ENCODE measurements at regions not wholly inside any gene's neighbourhood (a gene's known extent, or its start where the extent isn't known, plus 50 kb on each side); places are given as distances from the start of the nearest gene placed in this dataset.
"Not testable (repeated sequence)": the region's sequence is repeated elsewhere in the genome, so short reads cannot be mapped to it uniquely, and the experiment has no call there.

- DNase-seq = no peak
Measured at GRCh38 chr18:67455890-67456501, 60.5 kb downstream of the DSEL start.

GRCh38 chr18:67453901-67454300, 62.6 kb downstream of the DSEL start:
- DNase-seq = no peak

- DNase-seq = no peak
Measured at GRCh38 chr18:67451960-67452359, 64.6 kb downstream of the DSEL start.

GRCh38 chr18:67451101-67451500, 65.4 kb downstream of the DSEL start:
- DNase-seq = not testable (repeated sequence)

GRCh38 chr18:67433971-67434370, 82.5 kb downstream of the DSEL start:
- no peak for DNase-seq

- DNase-seq = no peak
Measured at GRCh38 chr18:67432806-67433205, 83.7 kb downstream of the DSEL start.

- DNase-seq = no peak
Measured at GRCh38 chr18:67428805-67429204, 87.7 kb downstream of the DSEL start.

- no peak for DNase-seq
Measured at GRCh38 chr18:67428158-67428557, 88.4 kb downstream of the DSEL start.

- DNase-seq = no peak
Measured at GRCh38 chr18:67426486-67426885, 90.0 kb downstream of the DSEL start.

- no peak for DNase-seq
Measured at GRCh38 chr18:67425672-67426071, 90.8 kb downstream of the DSEL start.

GRCh38 chr18:67421651-67422050, 94.9 kb downstream of the DSEL start:
- DNase-seq = no peak

- DNase-seq = no peak
Measured at GRCh38 chr18:67417864-67418523, 98.5 kb downstream of the DSEL start.

GRCh38 chr18:67411116-67411515, 105.4 kb downstream of the DSEL start:
- DNase-seq = no peak

- DNase-seq = no peak
Measured at GRCh38 chr18:67410075-67411070, 106.1 kb downstream of the DSEL start.

- DNase-seq = no peak
Measured at GRCh38 chr18:67408240-67408639, 108.3 kb downstream of the DSEL start.

GRCh38 chr18:67406714-67407113, 109.8 kb downstream of the DSEL start:
- DNase-seq = no peak

GRCh38 chr18:67402543-67402942, 114.0 kb downstream of the DSEL start:
- no peak for DNase-seq

GRCh38 chr18:67400502-67401117, 115.9 kb downstream of the DSEL start:
- no peak for DNase-seq

GRCh38 chr18:67386032-67386431, 130.5 kb downstream of the DSEL start:
- no peak for DNase-seq

GRCh38 chr18:67385455-67385854, 131.1 kb downstream of the DSEL start:
- no peak for DNase-seq

- DNase-seq = not testable (repeated sequence)
Measured at GRCh38 chr18:67384057-67384456, 132.5 kb downstream of the DSEL start.

- no peak for DNase-seq
Measured at GRCh38 chr18:67381608-67382150, 134.8 kb downstream of the DSEL start.

GRCh38 chr18:67380867-67381266, 135.7 kb downstream of the DSEL start:
- DNase-seq = no peak
